ENCODE measurements at regions not wholly inside any gene's neighbourhood (a gene's known extent, or its start where the extent isn't known, plus 50 kb on each side); places are given as distances from the start of the nearest gene placed in this dataset.
A peak's percentile ranks its signal among the peaks of the same experiment; 100 is the strongest.

GRCh38 chr11:110830747-110831146, 118.5 kb upstream of the ARHGAP20 start:
- peak overlapping the region; percentile 37 for H3K4me3 Mint-ChIP-seq

GRCh38 chr11:110830344-110830743, 118.1 kb upstream of the ARHGAP20 start:
- peak overlapping the region; percentile 23 for H3K27ac Mint-ChIP-seq
- peak overlapping the region; percentile 37 for H3K4me3 Mint-ChIP-seq
- peaks cover 23% of the 10 kb centered on the region for H3K4me1 Mint-ChIP-seq (ENCODE audit: unreplicated experiment)
- H3K27me3 Mint-ChIP-seq = no peaks in the 10 kb centered on the region
- no peak for DNase-seq (ENCODE audit: extremely low spot score, unreplicated experiment)
- no peaks in the 10 kb centered on the region for H3K9me3 Mint-ChIP-seq
- TF ChIP-seq CTCF (conservative IDR thresholded peaks at IDR 0.05) = no peak
- no peaks in the 10 kb centered on the region for H3K36me3 Mint-ChIP-seq

More at GRCh38 chr11:110830747-110831146, 118.5 kb upstream of the ARHGAP20 start:
- no peaks in the 10 kb centered on the region for H3K36me3 Mint-ChIP-seq
- H3K27ac Mint-ChIP-seq = peak overlapping the region; percentile 23
- peaks cover 23% of the 10 kb centered on the region for H3K4me1 Mint-ChIP-seq (ENCODE audit: unreplicated experiment)
- no peak for DNase-seq (ENCODE audit: extremely low spot score, unreplicated experiment)
- no peaks in the 10 kb centered on the region for H3K9me3 Mint-ChIP-seq
- no peak for TF ChIP-seq CTCF (conservative IDR thresholded peaks at IDR 0.05)
- no peaks in the 10 kb centered on the region for H3K27me3 Mint-ChIP-seq

- no peak for DNase-seq (ENCODE audit: extremely low spot score, unreplicated experiment)
- H3K27me3 Mint-ChIP-seq = no peaks in the 10 kb centered on the region
- peak overlapping the region; percentile 32 for H3K27ac Mint-ChIP-seq
- TF ChIP-seq CTCF (conservative IDR thresholded peaks at IDR 0.05) = no peak
- H3K36me3 Mint-ChIP-seq = no peaks in the 10 kb centered on the region
- H3K4me3 Mint-ChIP-seq = no peak overlapping the region
- H3K9me3 Mint-ChIP-seq = no peaks in the 10 kb centered on the region
- H3K4me1 Mint-ChIP-seq (ENCODE audit: unreplicated experiment) = peaks cover 23% of the 10 kb centered on the region
These were observed 117.6 kb upstream of the ARHGAP20 start for GRCh38 chr11:110829873-110830272.

GRCh38 chr11:110828086-110828485, 115.8 kb upstream of the ARHGAP20 start:
- peaks cover 3% of the 10 kb centered on the region for H3K27me3 Mint-ChIP-seq
- no peak for TF ChIP-seq CTCF (conservative IDR thresholded peaks at IDR 0.05)
- H3K9me3 Mint-ChIP-seq = no peaks in the 10 kb centered on the region
- no peak overlapping the region for H3K4me3 Mint-ChIP-seq
- peaks cover 23% of the 10 kb centered on the region for H3K4me1 Mint-ChIP-seq (ENCODE audit: unreplicated experiment)
- no peak overlapping the region for H3K27ac Mint-ChIP-seq
- DNase-seq (ENCODE audit: extremely low spot score, unreplicated experiment) = no peak
- H3K36me3 Mint-ChIP-seq = no peaks in the 10 kb centered on the region

GRCh38 chr11:110827276-110827675, 115.0 kb upstream of the ARHGAP20 start:
- Mint-ChIP-seq H3K36me3 (no peaks in the 10 kb centered on the region), H3K9me3 (no peaks in the 10 kb centered on the region), H3K27ac (no peak overlapping the region), H3K4me1 (ENCODE audit: unreplicated experiment) (peaks cover 23% of the 10 kb centered on the region), H3K27me3 (peaks cover 3% of the 10 kb centered on the region), H3K4me3 (no peak overlapping the region)
- no peak for DNase-seq (ENCODE audit: extremely low spot score, unreplicated experiment)
- no peak for TF ChIP-seq CTCF (conservative IDR thresholded peaks at IDR 0.05)

Data from type B pancreatic cell (in vitro differentiated cells).